ENCODE measurements at regions not wholly inside any gene's neighbourhood (a gene's known extent, or its start where the extent isn't known, plus 50 kb on each side); places are given as distances from the start of the nearest gene placed in this dataset.

DNA sequence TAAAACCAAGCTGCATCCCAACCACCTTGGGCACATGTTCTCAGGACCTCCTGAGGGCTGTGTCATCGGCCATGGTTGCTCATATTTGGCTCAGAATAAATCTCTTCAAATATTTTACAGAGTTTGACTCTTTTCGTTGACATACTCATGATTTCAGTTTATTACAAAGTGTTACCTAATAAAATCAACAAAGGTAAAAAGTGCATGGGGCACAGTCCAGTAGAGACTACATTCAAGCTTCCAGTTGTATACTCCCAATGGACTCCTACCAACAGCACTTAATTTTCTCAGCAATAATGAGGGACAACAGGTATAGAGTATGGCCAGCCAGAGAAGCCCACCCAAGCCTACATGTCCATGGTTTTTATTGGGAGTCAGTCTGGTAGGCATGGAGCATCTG lies 347.9 kb upstream of the FAT3 start:
- no peak for TF ChIP-seq POLR2A (IDR thresholded peaks at IDR 0.05)
- TF ChIP-seq, protein P1, sequence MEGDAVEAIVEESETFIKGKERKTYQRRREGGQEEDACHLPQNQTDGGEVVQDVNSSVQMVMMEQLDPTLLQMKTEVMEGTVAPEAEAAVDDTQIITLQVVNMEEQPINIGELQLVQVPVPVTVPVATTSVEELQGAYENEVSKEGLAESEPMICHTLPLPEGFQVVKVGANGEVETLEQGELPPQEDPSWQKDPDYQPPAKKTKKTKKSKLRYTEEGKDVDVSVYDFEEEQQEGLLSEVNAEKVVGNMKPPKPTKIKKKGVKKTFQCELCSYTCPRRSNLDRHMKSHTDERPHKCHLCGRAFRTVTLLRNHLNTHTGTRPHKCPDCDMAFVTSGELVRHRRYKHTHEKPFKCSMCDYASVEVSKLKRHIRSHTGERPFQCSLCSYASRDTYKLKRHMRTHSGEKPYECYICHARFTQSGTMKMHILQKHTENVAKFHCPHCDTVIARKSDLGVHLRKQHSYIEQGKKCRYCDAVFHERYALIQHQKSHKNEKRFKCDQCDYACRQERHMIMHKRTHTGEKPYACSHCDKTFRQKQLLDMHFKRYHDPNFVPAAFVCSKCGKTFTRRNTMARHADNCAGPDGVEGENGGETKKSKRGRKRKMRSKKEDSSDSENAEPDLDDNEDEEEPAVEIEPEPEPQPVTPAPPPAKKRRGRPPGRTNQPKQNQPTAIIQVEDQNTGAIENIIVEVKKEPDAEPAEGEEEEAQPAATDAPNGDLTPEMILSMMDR (IDR thresholded peaks at IDR 0.05), result no peak
